GM18868 (cell line): ENCODE measurements at regions not wholly inside any gene's neighbourhood (a gene's known extent, or its start where the extent isn't known, plus 50 kb on each side); places are given as distances from the start of the nearest gene placed in this dataset.
A peak's percentile ranks its signal among the peaks of the same experiment; 100 is the strongest.
"Not testable (repeated sequence)": the region's sequence is repeated elsewhere in the genome, so short reads cannot be mapped to it uniquely, and the experiment has no call there.

ENCODE experiments used
- ATAC-seq: cut with Tn5 transposase; IDR thresholded peaks from one replicate; pipeline ENCODE4 v1.9.1; 2021; ENCODE audit warnings: mild to moderate bottlenecking, moderate library complexity; ENCODE audit not compliant: unreplicated experiment

GRCh38 chr3:86378829-86379228 lies 612.1 kb downstream of the VGLL3 start:
- no peak for ATAC-seq

- ATAC-seq, result not testable (repeated sequence)
Measured at GRCh38 chr3:86335566-86335965, 655.4 kb downstream of the VGLL3 start.

GRCh38 chr3:86333636-86334035 lies 657.3 kb downstream of the VGLL3 start:
- no peak for ATAC-seq

GRCh38 chr3:86303935-86304334 lies 687.0 kb downstream of the VGLL3 start:
- no peak for ATAC-seq

GRCh38 chr3:86282106-86282787 lies 708.7 kb downstream of the VGLL3 start:
- no peak for ATAC-seq

- ATAC-seq, result no peak
Measured at GRCh38 chr3:86269364-86270155, 721.4 kb downstream of the VGLL3 start.

GRCh38 chr3:86257955-86258641 lies 732.9 kb downstream of the VGLL3 start:
- peak; percentile 80 for ATAC-seq

- no peak for ATAC-seq
Measured at GRCh38 chr3:86254480-86254879, 736.5 kb downstream of the VGLL3 start.

GRCh38 chr3:86251781-86252180 lies 739.2 kb downstream of the VGLL3 start:
- ATAC-seq, result no peak

- ATAC-seq, result no peak
Measured at GRCh38 chr3:86249833-86250232, 741.1 kb downstream of the VGLL3 start.

- no peak for ATAC-seq
Measured at GRCh38 chr3:86245360-86245759, 745.6 kb downstream of the VGLL3 start.

GRCh38 chr3:86244905-86245304 lies 746.0 kb downstream of the VGLL3 start:
- ATAC-seq, result no peak

- ATAC-seq, result no peak
Measured at GRCh38 chr3:86239946-86240345, 751.0 kb downstream of the VGLL3 start.

- no peak for ATAC-seq
Measured at GRCh38 chr3:86234506-86235254, 756.3 kb downstream of the VGLL3 start.

GRCh38 chr3:86230762-86231161 lies 760.2 kb downstream of the VGLL3 start:
- ATAC-seq, result no peak

GRCh38 chr3:86229775-86230094 lies 761.2 kb downstream of the VGLL3 start:
- ATAC-seq, result no peak

- ATAC-seq, result no peak
Measured at GRCh38 chr3:86229086-86229774, 761.7 kb downstream of the VGLL3 start.

GRCh38 chr3:86228101-86228500 lies 762.8 kb downstream of the VGLL3 start:
- ATAC-seq, result no peak

GRCh38 chr3:86225461-86225860 lies 765.5 kb downstream of the VGLL3 start:
- no peak for ATAC-seq

- no peak for ATAC-seq
Measured at GRCh38 chr3:86221601-86222000, 769.3 kb downstream of the VGLL3 start.

GRCh38 chr3:86208772-86209171 lies 782.2 kb downstream of the VGLL3 start:
- ATAC-seq, result no peak
